ENCODE measurements at regions not wholly inside any gene's neighbourhood (a gene's known extent, or its start where the extent isn't known, plus 50 kb on each side); places are given as distances from the start of the nearest gene placed in this dataset.

DNA sequence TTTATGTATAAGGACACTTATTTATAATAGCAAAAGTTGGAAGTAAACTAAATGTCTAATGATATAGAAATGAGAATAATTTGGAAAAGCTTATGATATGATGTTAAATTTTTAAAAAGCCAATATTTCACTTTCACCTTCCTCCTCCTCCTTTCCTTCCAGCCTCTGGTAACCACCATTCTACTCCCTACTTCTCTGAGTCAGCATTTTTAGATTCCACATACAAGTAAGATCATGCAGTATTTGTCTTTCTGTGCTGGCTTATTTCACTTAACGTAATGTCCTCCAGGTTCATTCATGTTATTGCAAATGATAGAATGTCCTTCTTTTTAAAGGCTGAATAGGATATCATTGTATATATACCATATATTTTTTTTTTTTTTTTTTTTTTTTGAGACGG is 180.2 kb downstream of the RNF144B start:
- no peaks in the 10 kb centered on the region for H3K9me3 ChIP-seq (ENCODE audit: control insufficient read depth in 1 of 2, insufficient read depth in 1 of 2, low read length in 2 of 2)
- H3K27ac ChIP-seq (ENCODE audit: low read depth in 1 of 2, low read length in 2 of 2): no peak overlapping the region
- intact Hi-C loops (cut with DNase I, micrococcal nuclease): no loop called here
- POLR2A ChIA-PET: no interaction called here
- no peaks in the 10 kb centered on the region for H3K36me3 ChIP-seq (ENCODE audit: insufficient read depth, low read length)
- CTCF ChIA-PET: no interaction called here
- no peak overlapping the region for H3K4me3 Mint-ChIP-seq
- no peaks in the 10 kb centered on the region for H3K4me1 Mint-ChIP-seq (ENCODE audit: low read depth)
- no peaks in the 10 kb centered on the region for H3K9me3 Mint-ChIP-seq
- H3K36me3 Mint-ChIP-seq (ENCODE audit: low read depth): no peaks in the 10 kb centered on the region
- TF ChIP-seq, protein P1, sequence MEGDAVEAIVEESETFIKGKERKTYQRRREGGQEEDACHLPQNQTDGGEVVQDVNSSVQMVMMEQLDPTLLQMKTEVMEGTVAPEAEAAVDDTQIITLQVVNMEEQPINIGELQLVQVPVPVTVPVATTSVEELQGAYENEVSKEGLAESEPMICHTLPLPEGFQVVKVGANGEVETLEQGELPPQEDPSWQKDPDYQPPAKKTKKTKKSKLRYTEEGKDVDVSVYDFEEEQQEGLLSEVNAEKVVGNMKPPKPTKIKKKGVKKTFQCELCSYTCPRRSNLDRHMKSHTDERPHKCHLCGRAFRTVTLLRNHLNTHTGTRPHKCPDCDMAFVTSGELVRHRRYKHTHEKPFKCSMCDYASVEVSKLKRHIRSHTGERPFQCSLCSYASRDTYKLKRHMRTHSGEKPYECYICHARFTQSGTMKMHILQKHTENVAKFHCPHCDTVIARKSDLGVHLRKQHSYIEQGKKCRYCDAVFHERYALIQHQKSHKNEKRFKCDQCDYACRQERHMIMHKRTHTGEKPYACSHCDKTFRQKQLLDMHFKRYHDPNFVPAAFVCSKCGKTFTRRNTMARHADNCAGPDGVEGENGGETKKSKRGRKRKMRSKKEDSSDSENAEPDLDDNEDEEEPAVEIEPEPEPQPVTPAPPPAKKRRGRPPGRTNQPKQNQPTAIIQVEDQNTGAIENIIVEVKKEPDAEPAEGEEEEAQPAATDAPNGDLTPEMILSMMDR (IDR thresholded peaks at IDR 0.05): no peak
- no peak overlapping the region for H3K4me3 ChIP-seq (ENCODE audit: low read length)
- peaks cover 37% of the 10 kb centered on the region for H3K27me3 Mint-ChIP-seq
- no peaks in the 10 kb centered on the region for H3K27me3 ChIP-seq (ENCODE audit: control insufficient read depth in 1 of 2, insufficient read depth in 2 of 2, low read length in 2 of 2)
- DNase-seq: no peak
- H3K27ac Mint-ChIP-seq: no peak overlapping the region
- ATAC-seq (ENCODE audit: poor library complexity): no peak
- H3K4me1 ChIP-seq (ENCODE audit: insufficient read depth, low read length): no peaks in the 10 kb centered on the region

DNA sequence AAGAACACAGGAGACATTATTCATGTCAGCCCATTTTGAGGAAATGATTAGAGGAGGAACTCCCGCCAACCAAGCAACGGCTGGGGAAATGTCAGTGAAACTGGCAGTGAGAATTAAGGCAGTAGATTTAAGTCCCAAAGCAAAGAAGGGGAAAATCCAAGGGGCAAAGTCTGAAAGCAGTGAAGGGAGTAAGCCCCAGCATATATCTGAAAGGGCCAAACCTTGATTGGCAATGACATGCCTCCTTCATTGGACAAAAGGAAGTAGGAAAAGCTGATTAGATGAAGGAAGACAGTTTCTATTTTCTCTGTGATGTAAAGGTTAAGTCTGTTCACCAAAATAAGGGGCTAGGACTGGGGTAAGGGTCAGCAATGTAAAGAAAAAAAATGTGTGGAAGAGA is 190.3 kb downstream of the RNF144B start:
- ATAC-seq (ENCODE audit: poor library complexity) (no peak), DNase-seq (no peak)
- Histone ChIP-seq H3K4me1 (ENCODE audit: insufficient read depth, low read length) (no peaks in the 10 kb centered on the region), H3K9me3 (ENCODE audit: control insufficient read depth in 1 of 2, insufficient read depth in 1 of 2, low read length in 2 of 2) (no peaks in the 10 kb centered on the region), H3K36me3 (ENCODE audit: insufficient read depth, low read length) (no peaks in the 10 kb centered on the region), H3K27me3 (ENCODE audit: control insufficient read depth in 1 of 2, insufficient read depth in 2 of 2, low read length in 2 of 2) (peaks cover 6 to 9% of the 10 kb centered on the region in 2 experiments), H3K27ac (ENCODE audit: low read depth in 1 of 2, low read length in 2 of 2) (no peak overlapping the region), H3K4me3 (ENCODE audit: low read length) (no peak overlapping the region)
- Mint-ChIP-seq H3K36me3 (ENCODE audit: low read depth) (no peaks in the 10 kb centered on the region), H3K27ac (no peak overlapping the region), H3K27me3 (peaks cover 25% of the 10 kb centered on the region), H3K4me3 (no peak overlapping the region), H3K9me3 (no peaks in the 10 kb centered on the region), H3K4me1 (ENCODE audit: low read depth) (no peaks in the 10 kb centered on the region)
- TF ChIP-seq, protein P1 (IDR thresholded peaks at IDR 0.05): no peak
- intact Hi-C loops (cut with DNase I, micrococcal nuclease): no loop called here
- ChIA-PET CTCF (no interaction called here), POLR2A (no interaction called here)

DNA sequence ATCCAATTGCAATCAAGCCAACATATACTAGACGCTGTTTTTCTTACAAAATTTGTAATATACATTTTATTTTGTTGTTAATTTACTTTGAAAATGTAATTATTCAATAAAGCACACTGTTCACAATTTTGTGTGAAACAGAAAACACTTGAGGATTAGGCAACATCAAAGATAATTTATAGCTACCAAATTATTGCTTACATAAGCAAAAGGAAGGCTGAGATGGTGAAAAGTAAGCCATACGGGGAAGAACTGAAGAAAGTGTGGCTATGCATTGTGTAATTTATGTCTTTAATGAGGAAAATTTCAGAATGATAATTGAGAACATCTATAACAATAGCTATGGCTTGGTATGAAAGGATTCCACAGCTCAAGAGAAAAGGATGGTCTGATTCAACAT is 192.0 kb downstream of the RNF144B start:
- H3K9me3 ChIP-seq (ENCODE audit: control insufficient read depth in 1 of 2, insufficient read depth in 1 of 2, low read length in 2 of 2): no peaks in the 10 kb centered on the region
- POLR2A ChIA-PET: no interaction called here
- TF ChIP-seq, protein P1 (IDR thresholded peaks at IDR 0.05): no peak
- CTCF ChIA-PET: no interaction called here
- Mint-ChIP-seq H3K9me3 (no peaks in the 10 kb centered on the region), H3K4me1 (ENCODE audit: low read depth) (no peaks in the 10 kb centered on the region), H3K4me3 (no peak overlapping the region), H3K36me3 (ENCODE audit: low read depth) (no peaks in the 10 kb centered on the region), H3K27me3 (peaks cover 37% of the 10 kb centered on the region), H3K27ac (no peak overlapping the region)
- intact Hi-C loops (cut with DNase I, micrococcal nuclease): no loop called here
- DNase-seq (no peak), ATAC-seq (ENCODE audit: poor library complexity) (no peak)
- no peaks in the 10 kb centered on the region for H3K36me3 ChIP-seq (ENCODE audit: insufficient read depth, low read length)
- no peak overlapping the region for H3K27ac ChIP-seq (ENCODE audit: low read depth in 1 of 2, low read length in 2 of 2)
- peaks cover 4 to 6% of the 10 kb centered on the region in 2 experiments for H3K27me3 ChIP-seq (ENCODE audit: control insufficient read depth in 1 of 2, insufficient read depth in 2 of 2, low read length in 2 of 2)
- H3K4me1 ChIP-seq (ENCODE audit: insufficient read depth, low read length): no peaks in the 10 kb centered on the region
- H3K4me3 ChIP-seq (ENCODE audit: low read length): no peak overlapping the region

Data from CD4-positive, alpha-beta T cell (primary cell).